ELR (cell line): ENCODE measurements at regions not wholly inside any gene's neighbourhood (a gene's known extent, or its start where the extent isn't known, plus 50 kb on each side); places are given as distances from the start of the nearest gene placed in this dataset.

Source experiments
- DNase-seq: peaks from one replicate; pipeline ENCODE4 v3.0.0-alpha.2; 2015; ENCODE audit warnings: low read depth

DNA sequence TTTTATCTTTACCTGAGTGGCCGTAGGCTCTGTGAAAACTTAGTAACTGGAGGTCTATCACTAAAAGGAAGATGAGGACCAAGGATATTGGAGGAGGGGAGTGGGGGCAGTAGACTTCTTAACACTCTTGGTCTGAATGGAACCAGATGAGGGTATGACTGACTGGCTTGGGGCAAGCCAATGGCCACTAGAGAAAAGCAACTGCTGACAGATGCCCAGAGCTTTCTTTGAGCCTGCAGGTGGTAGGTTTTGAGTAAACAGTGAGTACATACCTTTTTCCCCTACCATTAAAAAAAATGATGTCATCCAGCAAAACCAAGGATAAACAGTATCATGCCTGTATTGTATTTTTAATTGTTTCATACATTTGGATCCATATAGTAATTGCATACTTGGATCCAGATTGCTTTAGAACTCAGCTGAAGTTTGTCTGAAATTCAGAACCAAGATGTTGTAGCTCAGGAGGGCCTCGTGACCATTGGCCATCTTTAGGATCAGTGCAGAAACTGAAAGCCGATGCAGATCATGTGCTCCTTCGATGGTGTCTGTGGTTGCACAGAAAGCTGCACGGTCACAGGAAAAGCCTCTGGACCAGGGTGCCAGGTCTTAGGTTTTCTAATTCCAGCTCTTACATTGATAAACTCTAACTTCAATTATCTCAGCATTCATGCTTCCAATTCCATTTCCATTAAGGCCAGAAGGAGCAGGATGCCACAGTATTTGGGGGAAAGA, 131.0 kb downstream of the PDGFRA start:
- DNase-seq = no peak

DNA sequence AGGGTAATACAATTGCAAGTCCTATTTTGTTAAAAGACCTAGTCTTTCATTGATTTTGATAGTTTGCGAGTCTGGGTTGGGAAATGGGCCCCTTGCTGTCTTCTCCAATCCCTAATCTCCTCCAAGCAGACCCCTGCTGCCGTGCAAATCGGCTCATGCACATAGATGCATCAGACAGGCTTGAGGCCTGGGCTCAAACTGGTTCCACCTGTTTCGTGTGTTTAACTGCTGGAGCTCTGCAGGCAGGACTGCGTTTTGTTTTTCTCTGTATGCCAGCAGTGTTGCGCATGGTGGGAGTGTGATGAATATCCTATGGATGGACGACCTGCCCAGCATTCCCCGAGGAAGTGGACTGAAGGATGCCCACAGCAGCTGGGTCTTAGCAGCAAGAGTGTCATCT, 133.9 kb downstream of the PDGFRA start:
- DNase-seq = no peak

DNA sequence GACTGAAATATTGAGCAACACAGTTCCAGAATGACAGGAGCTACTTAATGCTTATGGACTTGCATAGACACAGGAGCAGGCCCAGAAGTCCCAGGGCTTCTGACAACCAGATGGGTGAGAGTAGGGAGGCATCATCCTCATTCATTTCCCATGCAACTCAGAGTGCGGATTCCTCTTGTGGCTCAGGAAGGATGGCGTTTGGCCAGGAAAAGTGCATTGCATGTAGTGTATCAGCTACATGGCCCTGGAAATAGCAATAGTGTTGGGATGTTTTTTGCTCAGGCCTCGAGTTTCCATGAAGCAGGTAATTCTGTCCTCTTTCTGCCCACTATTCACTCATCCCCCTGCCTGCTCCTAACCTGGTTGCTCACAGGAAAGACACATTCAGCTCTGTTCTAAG, 136.6 kb downstream of the PDGFRA start:
- DNase-seq = no peak

DNA sequence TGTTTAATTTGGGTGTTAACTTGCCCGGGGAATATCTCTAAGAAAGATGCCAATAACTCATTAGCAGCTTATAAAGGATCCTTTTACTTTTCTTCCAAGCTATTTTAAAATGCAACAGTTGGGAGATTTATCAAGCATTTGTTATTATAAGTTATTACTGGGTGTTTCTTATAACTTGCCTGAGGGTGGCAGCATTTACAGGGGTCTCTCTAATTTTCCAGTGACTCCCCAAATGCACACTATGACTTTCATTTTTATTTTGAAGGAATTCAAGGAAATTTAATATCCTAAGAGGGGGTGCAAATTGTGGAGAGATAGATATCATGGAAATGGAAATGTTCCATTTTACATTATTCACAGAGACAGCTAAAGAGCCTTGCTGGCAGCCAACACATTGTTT, 138.0 kb downstream of the PDGFRA start:
- no peak for DNase-seq

DNA sequence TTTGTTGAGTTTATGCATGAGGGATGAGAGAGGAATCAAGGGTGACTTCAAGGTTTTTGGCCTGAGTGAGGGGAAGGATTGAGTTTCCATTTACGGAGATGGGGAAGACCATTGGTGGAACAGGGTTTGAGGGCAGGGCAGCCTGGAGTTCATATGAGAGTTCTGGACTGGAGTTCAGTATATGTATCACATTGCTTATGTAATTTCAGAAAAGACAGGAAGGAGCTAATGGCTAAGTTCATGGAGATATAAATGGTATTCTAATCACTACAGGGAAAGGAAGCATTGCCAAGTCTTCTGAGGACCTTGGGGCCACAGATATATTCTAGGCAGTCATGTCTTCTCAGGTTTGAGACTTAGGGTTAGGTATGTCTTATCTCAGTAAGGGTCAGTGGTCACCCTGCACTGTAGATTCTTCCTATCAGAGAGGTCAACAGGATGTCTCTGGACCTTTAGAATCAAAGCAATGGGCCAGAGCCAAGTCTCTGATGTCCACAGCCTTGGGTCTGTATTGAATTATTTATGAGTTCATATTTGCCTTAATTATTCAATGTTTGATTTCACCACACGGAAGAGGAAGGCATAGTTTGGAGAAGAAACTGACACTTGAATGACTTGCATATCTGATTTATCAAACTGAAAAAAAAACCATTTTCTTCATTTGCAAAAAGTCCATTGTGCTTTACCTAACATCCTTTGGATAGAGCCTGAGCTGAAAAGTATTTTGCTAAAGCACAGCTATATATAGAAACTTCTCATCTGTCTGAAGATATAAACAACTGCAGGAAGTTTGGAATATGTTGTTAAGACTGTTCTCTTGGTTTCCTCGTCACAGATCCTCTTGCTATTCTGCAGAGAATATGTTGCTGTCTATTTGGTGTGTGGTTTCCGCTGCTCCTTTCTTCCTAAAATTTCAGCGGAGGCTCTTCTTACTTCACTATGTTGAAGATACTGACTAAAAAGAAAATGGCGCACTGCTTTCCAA, 139.5 kb downstream of the PDGFRA start:
- no peak for DNase-seq

DNA sequence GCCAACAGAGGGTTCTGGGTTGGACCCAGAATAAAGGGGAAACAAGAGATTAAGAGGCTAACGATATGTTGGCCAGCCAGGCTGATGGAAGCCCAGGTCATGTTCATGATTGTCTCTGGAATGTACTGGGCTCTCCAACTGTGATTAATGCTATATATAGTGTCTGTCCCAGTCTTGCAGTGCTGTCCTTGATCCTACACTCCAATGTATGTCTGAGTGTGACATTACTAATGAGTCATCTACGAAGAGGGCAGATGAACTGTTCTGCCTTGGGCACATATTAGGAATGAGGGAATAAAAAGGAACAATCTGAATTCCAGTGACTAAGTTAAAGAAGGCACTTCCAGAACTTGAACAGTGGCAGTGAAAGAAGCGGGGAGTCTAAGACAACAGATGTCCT, 142.1 kb downstream of the PDGFRA start:
- DNase-seq = no peak

DNA sequence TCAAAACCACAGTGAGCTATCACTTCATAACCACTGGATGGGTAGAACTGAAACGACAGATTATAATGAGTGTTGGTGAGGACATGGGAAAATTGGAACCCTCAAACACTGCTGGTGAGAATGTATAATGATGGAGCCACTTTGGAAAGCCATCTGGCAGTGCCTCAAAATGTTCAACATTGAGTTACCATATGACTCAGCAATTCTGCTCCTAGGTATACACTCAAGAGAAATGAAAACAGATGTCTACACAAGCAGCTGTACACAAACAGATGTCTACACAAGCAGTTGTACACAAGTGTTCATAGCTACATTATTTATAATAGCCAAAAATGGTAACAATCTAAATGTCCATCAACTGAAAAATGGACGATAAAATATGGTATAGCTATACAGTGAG, 143.9 kb downstream of the PDGFRA start:
- DNase-seq = no peak

DNA sequence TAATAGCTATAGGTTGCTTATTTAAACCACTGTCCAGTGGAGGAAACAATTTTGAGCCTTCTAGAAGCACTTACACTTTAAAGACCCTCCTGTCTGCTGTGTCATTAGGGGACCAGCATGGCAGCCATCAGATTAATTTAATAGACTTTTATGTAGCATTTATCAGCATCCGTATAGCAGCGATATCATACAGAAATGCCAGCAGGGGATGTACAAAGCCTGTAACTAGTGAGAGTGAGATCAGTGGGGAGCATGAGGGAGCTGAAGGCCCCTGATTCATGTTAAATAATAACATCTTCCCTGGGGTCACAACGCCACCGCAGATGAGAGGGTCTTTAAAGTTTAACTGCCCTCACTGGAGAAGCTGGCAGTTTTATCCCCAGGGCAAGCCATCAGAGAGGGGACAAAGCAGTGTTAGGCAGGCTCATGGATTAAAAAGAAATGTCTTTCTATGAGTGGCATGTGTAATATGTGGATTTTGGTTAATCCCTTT, 144.7 kb downstream of the PDGFRA start:
- DNase-seq = no peak

DNA sequence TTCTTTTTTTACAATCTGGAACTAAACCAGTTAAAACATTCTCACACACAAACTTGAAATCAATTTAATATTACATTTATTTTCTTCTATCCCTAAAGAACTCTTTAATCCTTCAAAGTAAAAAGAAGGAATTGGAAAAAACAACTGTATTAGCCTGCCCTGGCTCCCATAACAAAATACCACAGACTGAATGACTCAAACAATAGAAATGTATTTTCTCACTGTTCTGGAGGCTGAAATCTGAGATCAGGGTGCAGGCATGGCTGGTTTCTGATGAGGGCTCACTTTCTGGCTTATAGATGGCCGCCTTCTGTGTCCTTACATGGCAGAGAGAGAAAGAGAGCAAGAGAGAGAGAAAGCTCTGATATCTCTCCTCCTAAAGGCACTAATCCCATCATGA, 149.4 kb downstream of the PDGFRA start:
- DNase-seq = peak; percentile 32

DNA sequence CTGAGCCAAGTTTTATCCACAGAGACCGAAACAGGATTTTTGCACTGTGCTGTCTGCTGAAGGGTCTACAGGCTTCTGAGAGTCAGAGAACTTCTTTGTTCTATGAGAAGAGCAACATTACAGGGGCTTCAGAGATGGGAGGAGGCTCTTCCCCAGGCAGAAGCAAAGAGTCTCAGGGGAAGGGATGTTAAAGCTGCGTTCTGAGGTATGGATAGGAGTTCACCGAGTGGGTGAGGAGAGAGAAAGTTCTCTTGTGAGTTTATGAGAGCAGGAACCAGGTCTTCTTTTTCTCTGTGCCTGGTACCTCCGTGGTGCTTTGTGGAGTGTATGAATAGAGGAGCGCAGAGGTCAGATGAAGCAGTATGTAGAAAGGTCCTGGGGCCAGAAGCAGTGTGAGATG, 155.1 kb downstream of the PDGFRA start:
- DNase-seq = no peak

DNA sequence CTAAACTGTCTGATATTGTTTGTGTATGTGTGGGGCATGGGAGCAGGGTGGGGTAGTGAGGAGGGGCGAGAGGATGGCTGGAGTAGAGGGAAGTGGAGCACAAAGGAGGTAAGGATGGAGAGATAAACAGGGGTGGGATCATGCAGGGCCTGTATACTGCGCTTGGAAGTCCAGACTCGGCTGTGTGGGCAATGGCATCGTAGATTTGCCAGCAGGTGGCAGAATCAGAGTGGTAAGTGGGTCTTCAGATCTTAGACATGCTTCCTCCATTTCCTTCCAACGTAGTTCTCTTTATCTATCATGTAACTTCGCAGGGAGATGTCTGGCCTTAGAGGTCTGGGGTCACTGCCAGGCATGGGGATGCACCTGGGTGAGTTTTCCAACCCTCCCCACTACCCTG, 155.5 kb downstream of the PDGFRA start:
- DNase-seq = peak; percentile 37

DNA sequence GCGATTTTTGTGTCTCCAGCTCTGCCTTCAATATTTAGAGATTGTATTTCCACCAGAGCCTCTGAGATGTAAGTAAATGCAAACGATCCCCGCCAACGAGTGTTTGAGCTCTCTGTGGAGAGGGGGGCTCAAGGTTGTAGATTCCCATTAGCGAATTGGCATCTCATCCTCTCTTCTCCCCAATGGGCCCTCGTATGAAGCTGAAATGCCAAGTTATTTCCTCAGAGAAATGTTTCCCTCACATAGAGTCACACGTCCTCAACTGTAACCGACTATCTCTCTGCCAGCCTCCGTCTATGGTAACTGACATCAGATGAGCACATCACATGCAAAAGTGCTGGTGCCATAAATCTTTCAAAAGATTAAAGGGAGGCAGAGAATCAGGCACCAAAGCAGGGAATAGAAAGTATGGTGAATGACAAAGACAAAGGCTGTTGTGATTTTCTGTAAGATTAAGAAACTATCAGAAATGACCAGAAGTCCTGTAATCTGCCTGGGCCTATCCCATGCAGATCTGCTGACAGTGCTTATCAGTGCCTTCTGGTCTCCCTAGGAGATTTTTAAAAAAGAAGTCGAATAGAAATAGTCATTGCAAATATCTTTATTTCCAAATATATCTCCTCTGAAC, 157.1 kb downstream of the PDGFRA start:
- DNase-seq = no peak

DNA sequence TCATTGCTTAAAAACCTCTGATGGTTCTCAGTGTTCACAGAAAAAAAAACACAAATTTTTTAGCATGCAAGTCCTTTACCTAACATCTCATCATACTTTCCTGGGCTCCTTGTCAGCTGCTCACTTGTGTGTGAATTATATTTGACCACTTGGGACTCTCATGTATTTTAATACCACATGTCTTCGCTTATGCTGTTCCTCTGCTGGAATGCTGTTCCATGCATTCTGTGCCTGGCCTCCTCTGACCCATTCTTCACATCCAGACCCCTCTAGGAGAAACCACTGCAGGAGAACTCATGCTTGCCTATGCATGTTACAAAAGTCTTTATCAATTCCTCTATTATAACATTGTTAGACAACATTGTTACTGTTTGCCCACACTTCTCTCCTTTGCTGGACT, 157.6 kb downstream of the PDGFRA start:
- DNase-seq = no peak

DNA sequence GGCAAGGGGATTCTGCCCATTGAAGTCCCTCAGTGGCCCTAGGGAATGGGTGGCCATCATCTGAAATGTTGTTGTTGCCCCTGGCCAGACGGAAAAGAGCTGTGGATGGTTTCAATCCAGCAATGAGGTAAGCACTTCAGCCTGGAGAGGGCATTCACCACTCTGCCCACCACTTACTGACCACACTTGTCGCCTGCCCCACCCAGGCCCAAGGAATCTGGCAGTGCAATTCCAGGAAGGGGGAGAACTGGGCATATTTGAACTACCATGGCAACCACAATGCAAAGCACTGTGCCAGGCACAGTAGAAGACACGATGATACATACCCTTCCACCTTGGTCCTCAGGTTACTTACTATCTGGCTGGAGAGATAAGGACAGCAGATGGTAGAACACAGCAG, 161.6 kb downstream of the PDGFRA start:
- no peak for DNase-seq

DNA sequence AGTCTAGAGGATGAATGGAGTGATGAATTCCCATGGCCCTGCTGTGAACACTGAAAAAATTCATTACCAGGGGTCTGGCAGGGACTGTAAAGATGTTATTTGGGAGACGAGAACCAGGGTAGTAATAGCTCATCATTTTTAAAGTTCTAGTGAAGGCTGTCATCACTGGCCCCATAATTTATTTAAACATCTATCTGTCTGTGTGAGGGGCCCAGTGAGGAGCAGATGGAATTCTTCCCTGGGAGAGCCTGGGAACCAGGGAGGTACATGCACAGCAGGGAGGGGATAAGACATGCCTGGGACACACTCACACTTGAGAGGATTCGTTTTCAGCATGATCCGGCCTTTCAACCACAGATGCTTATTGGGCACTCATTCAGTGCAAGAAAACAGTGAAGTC, 162.0 kb downstream of the PDGFRA start:
- no peak for DNase-seq

DNA sequence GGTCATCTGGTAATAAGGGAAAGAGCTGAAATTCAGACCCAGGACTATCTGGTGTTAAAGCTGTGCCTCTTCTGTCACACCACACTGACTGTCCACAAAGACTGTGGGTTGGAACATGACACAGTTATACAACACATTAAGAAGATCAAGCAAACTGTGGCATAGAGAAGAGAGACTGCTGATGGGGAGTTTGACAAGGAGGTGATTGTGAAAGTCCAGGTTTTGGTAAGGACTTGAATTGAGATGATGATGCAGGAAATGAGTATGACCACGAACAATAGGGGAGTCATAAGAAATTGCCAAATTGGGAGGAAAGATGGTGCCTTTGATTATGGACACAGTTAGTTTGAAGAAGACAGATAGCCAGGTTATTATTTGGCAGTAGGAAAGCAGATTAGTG, 163.4 kb downstream of the PDGFRA start:
- no peak for DNase-seq

DNA sequence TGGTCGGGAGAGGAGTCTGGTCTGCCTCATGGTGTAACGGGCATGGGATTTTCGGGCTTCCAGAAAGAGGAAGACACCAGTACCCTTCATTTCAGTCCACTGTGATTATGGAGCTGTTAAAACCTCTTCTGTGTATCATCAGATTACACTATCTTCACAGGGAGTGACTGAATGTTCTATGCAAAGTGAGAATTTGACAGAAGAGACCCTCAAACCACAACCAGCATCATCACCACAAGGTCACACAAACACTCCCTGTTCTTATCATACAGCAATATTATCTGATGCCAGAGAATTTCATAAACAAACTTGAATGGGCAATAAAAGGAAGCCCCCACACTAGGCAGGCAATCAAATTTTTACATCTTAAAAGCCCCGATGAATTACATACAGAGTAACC, 164.2 kb downstream of the PDGFRA start:
- no peak for DNase-seq

DNA sequence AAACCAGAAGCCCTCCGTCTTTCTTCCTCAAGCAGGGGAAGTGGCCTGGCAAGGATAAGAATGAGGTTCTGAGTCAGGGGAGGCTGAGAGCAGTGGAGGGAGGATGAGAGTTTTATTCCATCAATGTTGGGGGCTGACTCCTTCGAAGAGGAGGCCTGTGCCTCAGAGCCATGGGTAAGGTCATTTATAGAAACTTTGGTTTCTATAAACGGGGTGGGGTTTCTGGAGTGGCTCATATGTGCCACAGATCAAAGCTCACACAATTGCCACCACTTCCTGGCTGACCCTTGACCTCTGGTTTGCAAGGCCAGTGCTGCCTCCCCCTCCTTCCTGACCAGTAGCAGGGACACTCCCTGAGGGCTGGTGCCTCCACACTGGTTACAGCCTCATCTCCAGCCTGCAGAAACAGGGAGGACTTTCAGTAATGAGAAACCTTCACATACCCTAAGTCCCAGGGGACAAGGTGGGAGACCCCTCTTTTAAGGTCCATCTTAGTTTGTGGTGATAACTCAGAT, 166.0 kb downstream of the PDGFRA start:
- no peak for DNase-seq

DNA sequence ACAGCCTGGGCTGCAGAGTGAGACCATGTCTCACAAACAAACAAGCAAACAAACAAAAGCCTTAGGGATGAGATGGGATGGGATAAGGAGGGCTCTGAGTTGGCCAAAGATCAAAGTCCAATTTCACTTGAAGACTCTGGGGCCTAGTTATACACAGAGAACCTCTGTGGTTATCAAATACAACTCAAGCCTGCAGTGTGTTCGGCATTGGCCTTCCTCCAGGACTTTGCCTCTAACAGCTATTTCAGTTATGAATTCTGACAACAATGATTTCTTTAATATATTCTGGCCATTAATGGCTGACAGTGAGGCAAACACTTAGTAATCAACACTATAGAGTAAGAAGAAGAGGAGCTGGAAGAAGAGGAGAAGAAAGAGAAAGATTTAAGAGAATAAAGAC, 171.1 kb downstream of the PDGFRA start:
- no peak for DNase-seq

DNA sequence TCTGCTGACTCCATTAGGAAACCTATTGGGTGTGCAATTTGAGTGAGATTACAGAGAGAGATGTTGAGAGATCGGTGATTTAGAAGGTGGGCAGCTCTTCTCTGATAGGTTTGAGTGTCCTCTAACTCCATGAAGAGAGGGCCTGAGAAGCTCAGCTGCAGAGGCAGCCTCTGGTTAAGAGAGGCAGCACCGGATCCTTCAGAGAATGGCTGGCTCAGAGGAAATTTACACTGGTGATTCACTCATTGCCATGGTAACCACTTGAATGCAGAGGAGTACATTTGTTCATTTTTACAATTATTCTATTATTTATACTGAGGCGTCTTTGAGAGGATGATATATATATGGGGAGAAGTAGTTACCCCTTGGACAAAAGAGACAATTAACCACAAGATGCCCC, 171.7 kb downstream of the PDGFRA start:
- DNase-seq = peak; percentile 72

DNA sequence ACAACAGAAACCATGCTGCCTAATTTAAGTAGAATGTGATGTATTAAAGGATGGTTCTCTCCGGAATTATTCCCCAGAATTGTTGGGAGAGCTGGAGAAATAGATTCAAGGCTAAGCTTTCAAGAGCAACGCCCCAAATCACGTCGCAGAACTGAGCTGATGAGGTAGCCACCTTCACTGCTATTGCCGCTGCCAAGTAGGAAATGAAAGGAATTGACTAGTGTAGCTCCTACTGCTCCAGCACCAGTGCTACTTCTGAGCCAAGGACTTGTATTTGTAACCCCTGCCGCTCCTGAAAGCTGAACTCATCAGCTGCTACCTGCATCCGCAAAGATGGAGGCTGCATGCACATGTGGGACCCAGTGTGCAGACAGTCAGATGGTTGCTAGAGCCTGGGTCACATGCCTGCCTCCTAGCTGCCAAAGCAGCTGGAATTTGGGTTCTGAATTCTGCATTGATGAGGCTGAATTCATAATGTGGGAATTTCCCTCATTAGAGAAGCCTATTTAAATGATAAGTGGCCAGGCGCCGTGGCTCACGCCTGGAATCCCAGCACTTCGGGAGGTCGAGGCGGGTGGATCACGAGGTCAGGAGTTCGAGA, 173.9 kb downstream of the PDGFRA start:
- DNase-seq = no peak
